ENCODE measurements at regions not wholly inside any gene's neighbourhood (a gene's known extent, or its start where the extent isn't known, plus 50 kb on each side); places are given as distances from the start of the nearest gene placed in this dataset.
"Not testable (repeated sequence)": the region's sequence is repeated elsewhere in the genome, so short reads cannot be mapped to it uniquely, and the experiment has no call there.

GRCh38 chr10:10662716-10663408 lies 354.8 kb upstream of the CELF2 start:
- DNase-seq: no peak

- no peak for DNase-seq
Observed at GRCh38 chr10:10663622-10664021, 354.1 kb upstream of the CELF2 start.

- no peak for DNase-seq
Observed at GRCh38 chr10:10665750-10666149, 351.9 kb upstream of the CELF2 start.

- no peak for DNase-seq
Observed at GRCh38 chr10:10667466-10667865, 350.2 kb upstream of the CELF2 start.

- DNase-seq: no peak
Observed at GRCh38 chr10:10676972-10677371, 340.7 kb upstream of the CELF2 start.

- DNase-seq: peak; percentile 11
Observed at GRCh38 chr10:10677479-10677878, 340.2 kb upstream of the CELF2 start.

- no peak for DNase-seq
Observed at GRCh38 chr10:10680496-10680895, 337.2 kb upstream of the CELF2 start.

- no peak for DNase-seq
Observed at GRCh38 chr10:10684972-10685371, 332.7 kb upstream of the CELF2 start.

GRCh38 chr10:10685566-10685965 lies 332.1 kb upstream of the CELF2 start:
- DNase-seq: no peak

GRCh38 chr10:10687751-10688150 lies 329.9 kb upstream of the CELF2 start:
- no peak for DNase-seq

- DNase-seq: no peak
Observed at GRCh38 chr10:10699427-10699826, 318.2 kb upstream of the CELF2 start.

- DNase-seq: no peak
Observed at GRCh38 chr10:10701084-10701611, 316.5 kb upstream of the CELF2 start.

- DNase-seq: no peak
Observed at GRCh38 chr10:10702211-10702610, 315.5 kb upstream of the CELF2 start.

- no peak for DNase-seq
Observed at GRCh38 chr10:10703382-10703781, 314.3 kb upstream of the CELF2 start.

GRCh38 chr10:10712155-10712704 lies 305.4 kb upstream of the CELF2 start:
- no peak for DNase-seq

- no peak for DNase-seq
Observed at GRCh38 chr10:10714327-10714726, 303.3 kb upstream of the CELF2 start.

- no peak for DNase-seq
Observed at GRCh38 chr10:10716972-10717371, 300.7 kb upstream of the CELF2 start.

- no peak for DNase-seq
Observed at GRCh38 chr10:10722422-10722821, 295.2 kb upstream of the CELF2 start.

- DNase-seq: no peak
Observed at GRCh38 chr10:10725196-10725595, 292.5 kb upstream of the CELF2 start.

GRCh38 chr10:10726101-10726500 lies 291.6 kb upstream of the CELF2 start:
- no peak for DNase-seq

- not testable (repeated sequence) for DNase-seq
Observed at GRCh38 chr10:10727411-10727810, 290.3 kb upstream of the CELF2 start.

- no peak for DNase-seq
Observed at GRCh38 chr10:10727812-10728211, 289.9 kb upstream of the CELF2 start.

- no peak for DNase-seq
Observed at GRCh38 chr10:10730471-10731043, 287.1 kb upstream of the CELF2 start.

GRCh38 chr10:10731366-10731765 lies 286.3 kb upstream of the CELF2 start:
- DNase-seq: no peak
